HT1080 (cell line): ENCODE measurements at regions not wholly inside any gene's neighbourhood (a gene's known extent, or its start where the extent isn't known, plus 50 kb on each side); places are given as distances from the start of the nearest gene placed in this dataset.

Source experiments
- DNase-seq: peaks from one replicate; pipeline ENCODE4 v3.0.0-alpha.2; 2015; ENCODE audit warnings: low read depth

DNA sequence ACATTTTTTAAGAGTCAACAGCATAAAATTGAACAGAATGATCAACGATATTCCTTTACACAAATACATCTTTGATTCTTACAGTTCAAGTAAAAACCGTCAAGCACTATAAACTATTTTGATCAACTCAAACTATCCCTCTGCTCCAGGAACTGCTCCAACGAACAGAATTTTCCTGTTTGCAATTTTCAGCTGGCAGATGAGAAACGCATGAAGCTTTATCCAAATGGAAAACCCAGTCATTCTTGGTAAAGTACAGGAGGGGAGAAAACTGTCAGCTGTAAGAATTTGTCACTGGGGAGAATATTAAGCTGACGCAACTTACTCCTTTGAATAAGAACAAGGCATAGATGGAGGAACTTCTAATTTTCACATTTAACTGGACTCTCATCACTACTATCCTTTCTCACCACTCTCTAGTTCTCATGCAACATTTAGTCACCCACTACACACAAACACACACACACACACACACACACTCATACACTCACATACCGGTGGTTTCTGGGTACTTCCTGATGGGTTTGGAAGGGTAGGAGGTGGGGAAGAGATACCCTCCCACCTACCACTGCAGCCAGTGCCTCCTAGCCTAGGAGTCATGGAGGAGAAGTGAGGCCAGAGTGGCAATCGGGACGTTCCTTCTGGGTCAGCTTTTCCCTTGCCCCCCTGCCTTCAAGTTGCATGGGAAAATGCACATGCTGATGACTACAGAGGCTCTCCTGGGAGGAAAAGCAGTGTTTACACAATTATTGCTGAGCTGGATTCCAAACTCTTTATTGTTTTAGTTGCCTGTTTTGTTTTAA is 54.0 kb upstream of the SPATS2L start:
- peak; percentile 54 for DNase-seq

DNA sequence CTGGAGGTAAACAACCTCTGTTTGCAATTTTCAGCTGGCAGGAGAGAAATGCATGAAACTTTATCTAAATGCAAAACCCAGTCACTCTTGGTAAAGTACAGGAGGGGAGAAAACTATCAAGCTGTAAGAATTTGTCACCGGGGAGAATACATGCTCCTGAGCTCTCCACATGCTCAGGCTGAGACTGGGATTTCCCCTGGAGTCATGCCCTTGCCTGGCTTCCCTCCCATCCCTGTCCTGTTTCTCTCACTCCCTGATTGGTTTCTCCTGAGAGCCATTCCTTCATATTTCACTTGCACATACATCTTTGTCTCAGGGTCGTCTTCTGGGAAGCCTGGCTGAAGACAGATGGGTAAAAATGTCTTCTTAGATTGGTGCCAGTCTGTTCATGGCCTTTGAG is 52.9 kb upstream of the SPATS2L start:
- no peak for DNase-seq

DNA sequence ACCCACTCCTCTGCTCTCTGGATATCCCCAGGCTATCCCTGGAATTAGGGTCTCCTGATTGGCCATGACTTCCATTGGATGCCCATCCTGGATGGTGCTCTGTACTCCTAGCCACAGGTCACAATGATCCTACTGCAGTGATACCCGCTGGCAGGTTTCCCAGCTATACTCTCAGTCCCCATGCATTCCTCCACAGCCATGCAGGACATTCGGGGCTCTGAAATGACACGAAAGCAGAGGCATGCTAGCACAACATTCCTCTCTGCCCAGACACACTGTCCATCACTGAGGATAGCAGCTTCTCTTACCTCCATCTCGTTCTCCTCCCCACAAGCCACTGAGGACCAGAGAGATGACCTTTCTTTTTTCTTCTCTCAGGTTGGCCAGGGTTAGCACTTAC is 51.7 kb upstream of the SPATS2L start:
- no peak for DNase-seq

DNA sequence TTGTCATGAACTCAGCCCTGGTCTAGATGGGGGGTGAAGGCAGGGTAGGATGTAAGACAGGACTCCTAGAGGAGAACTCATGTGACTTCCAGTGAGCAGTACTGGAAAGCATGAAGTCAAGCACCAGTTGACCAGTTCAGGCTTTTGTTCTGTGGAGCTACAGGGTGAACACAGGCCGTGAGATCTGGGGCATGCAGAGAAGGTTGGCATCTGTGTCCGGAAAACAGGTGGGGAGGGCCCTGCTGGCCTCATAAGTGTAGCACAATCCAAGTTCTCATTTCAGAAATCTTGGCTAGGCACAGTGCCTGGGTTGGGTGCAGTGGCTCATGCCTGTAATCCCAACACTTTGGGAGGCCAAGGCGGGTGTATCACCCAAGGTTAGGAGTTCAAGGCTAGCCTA is 50.9 kb upstream of the SPATS2L start:
- DNase-seq, result no peak
